DND-41 (cell line): ENCODE measurements at regions not wholly inside any gene's neighbourhood (a gene's known extent, or its start where the extent isn't known, plus 50 kb on each side); places are given as distances from the start of the nearest gene placed in this dataset.

Source experiments
- ATAC-seq: fragments of 200-7000 bp; cut with Tn5 transposase; 3 replicates; pipeline ENCODE4 v1.9.1; 2021; ENCODE audit warnings: low read depth; ENCODE audit not compliant: insufficient read depth
- DNase-seq: peaks from one replicate; pipeline ENCODE4 v3.0.0-alpha.2; 2020
- H2AFZ ChIP-seq: 2 replicates; pipeline ENCODE4 v1.6.0; 2012; ENCODE audit warnings: low read depth, low read length
- H3K27ac ChIP-seq: 2 replicates; pipeline ENCODE4 v1.5.1; 2012; ENCODE audit warnings: low read length, inconsistent platforms
- H3K27me3 ChIP-seq: fragments of 200-600 bp; sonication (generic); 2 replicates; pipeline ENCODE4 v1.6.0; 2012; ENCODE audit warnings: low read length, mild to moderate bottlenecking, inconsistent platforms; ENCODE audit not compliant: insufficient read depth, poor library complexity
- H3K36me3 ChIP-seq: 2 replicates; pipeline ENCODE4 v1.5.1; 2012; ENCODE audit warnings: low read length, inconsistent platforms; ENCODE audit not compliant: insufficient read depth
- H3K4me1 ChIP-seq: 2 replicates; pipeline ENCODE4 v1.5.1; 2012; ENCODE audit warnings: mild to moderate bottlenecking, low read length; ENCODE audit not compliant: insufficient read depth
- H3K4me2 ChIP-seq: 2 replicates; pipeline ENCODE4 v1.6.0; 2012; ENCODE audit warnings: mild to moderate bottlenecking, moderate library complexity, low read length, inconsistent platforms; ENCODE audit not compliant: insufficient read depth
- H3K4me3 ChIP-seq, 2 experiments: fragments of 200-600 bp in 1 of 2; shearing (Covaris generic) in 1 of 2; 2 replicates each; pipeline ENCODE4 v1.5.1; 2012 to 2016; ENCODE audit warnings: inconsistent platforms in 2 of 2, low read length in 2 of 2, mild to moderate bottlenecking in 2 of 2, low read depth in 1 of 2, moderate library complexity in 1 of 2
- H3K79me2 ChIP-seq: 2 replicates; pipeline ENCODE4 v1.6.0; 2012; ENCODE audit warnings: low read length, inconsistent platforms; ENCODE audit not compliant: insufficient read depth
- H3K9ac ChIP-seq: 2 replicates; pipeline ENCODE4 v1.6.0; 2012; ENCODE audit warnings: low read depth, mild to moderate bottlenecking, inconsistent platforms, low read length, moderate library complexity
- H3K9me3 ChIP-seq: 2 replicates; pipeline ENCODE4 v1.5.1; 2012; ENCODE audit warnings: low read length, moderate library complexity, mild to moderate bottlenecking, inconsistent platforms; ENCODE audit not compliant: insufficient read depth, severe bottlenecking
- H4K20me1 ChIP-seq: 2 replicates; pipeline ENCODE4 v1.6.0; 2012; ENCODE audit warnings: low read length; ENCODE audit not compliant: insufficient read depth
- EZH2 ChIP-seq: IDR thresholded peaks from 3 replicates; pipeline ENCODE4 v1.6.1; 2012; ENCODE audit warnings: borderline replicate concordance, low read depth, mild to moderate bottlenecking, moderate library complexity, low read length, inconsistent platforms; ENCODE audit not compliant: severe bottlenecking
- TF ChIP-seq, protein P1 (sequence below): IDR thresholded peaks from 2 replicates; pipeline ENCODE4 v1.5.1; 2012; ENCODE audit warnings: borderline replicate concordance, low read length, moderate library complexity, mild to moderate bottlenecking; ENCODE audit not compliant: poor library complexity, severe bottlenecking; ENCODE audit errors: extremely low read depth

DNA sequence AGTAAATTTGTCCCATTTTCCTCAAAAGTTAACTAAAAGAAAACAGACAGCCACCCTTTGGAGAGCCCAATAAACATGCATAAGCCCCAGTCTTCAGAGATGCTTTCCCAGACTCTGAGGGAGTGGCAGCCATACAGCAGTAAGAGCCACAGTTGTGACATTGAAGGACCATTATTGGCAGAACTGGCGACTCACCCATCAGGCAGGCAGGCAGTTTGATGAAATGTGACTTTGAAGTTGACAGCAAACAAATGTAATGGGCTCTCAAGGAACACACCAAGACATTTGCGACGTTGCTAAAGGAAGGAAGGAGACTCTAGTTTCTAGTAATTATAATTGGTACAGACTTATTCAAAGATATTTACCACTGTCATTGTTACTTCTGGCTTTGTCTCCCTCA, 287.5 kb upstream of the PHYHIPL start:
- H3K9ac ChIP-seq = no peak overlapping the region
- no peak overlapping the region for H3K27ac ChIP-seq
- H3K79me2 ChIP-seq = no peaks in the 10 kb centered on the region
- H3K27me3 ChIP-seq = no peaks in the 10 kb centered on the region
- no peak overlapping the region for H3K4me2 ChIP-seq
- DNase-seq = no peak
- no peak overlapping the region for H3K4me3 ChIP-seq
- H2AFZ ChIP-seq = no peak overlapping the region
- TF ChIP-seq, protein P1, sequence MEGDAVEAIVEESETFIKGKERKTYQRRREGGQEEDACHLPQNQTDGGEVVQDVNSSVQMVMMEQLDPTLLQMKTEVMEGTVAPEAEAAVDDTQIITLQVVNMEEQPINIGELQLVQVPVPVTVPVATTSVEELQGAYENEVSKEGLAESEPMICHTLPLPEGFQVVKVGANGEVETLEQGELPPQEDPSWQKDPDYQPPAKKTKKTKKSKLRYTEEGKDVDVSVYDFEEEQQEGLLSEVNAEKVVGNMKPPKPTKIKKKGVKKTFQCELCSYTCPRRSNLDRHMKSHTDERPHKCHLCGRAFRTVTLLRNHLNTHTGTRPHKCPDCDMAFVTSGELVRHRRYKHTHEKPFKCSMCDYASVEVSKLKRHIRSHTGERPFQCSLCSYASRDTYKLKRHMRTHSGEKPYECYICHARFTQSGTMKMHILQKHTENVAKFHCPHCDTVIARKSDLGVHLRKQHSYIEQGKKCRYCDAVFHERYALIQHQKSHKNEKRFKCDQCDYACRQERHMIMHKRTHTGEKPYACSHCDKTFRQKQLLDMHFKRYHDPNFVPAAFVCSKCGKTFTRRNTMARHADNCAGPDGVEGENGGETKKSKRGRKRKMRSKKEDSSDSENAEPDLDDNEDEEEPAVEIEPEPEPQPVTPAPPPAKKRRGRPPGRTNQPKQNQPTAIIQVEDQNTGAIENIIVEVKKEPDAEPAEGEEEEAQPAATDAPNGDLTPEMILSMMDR = no peak
- no peak for TF ChIP-seq EZH2
- no peaks in the 10 kb centered on the region for H3K4me1 ChIP-seq
- H3K9me3 ChIP-seq = no peaks in the 10 kb centered on the region
- no peak for ATAC-seq
- H3K36me3 ChIP-seq = no peaks in the 10 kb centered on the region
- no peaks in the 10 kb centered on the region for H4K20me1 ChIP-seq

DNA sequence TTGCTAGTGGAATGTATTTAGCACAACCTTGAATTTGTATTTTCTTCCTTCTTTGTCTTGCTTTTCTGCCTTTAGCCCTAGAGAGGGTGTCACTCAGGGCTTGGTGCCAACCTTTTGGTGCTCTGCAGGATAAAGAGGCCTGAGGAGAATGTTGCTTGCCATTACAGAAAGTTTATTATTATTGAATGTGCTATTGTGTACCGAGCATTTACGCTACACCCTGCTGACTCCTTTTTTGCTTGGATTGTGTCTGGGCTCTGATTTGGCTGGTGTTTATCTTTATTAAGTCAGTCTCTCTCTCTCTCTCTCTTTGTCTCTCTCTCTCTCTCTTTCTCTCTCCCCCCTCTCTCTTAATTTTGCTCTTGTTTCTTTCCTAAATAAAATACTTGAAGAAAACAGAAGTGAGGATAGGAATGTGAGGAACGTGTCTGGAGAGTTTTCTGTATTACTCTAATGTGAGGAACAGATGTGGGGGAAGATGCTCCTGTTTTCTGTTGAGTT, 284.4 kb upstream of the PHYHIPL start:
- no peak for TF ChIP-seq EZH2
- TF ChIP-seq, protein P1 = no peak
- Histone ChIP-seq H2AFZ (no peak overlapping the region), H3K4me3 (no peak overlapping the region), H3K4me2 (no peak overlapping the region), H3K27ac (no peak overlapping the region), H3K79me2 (no peaks in the 10 kb centered on the region), H4K20me1 (no peaks in the 10 kb centered on the region), H3K36me3 (no peaks in the 10 kb centered on the region), H3K4me1 (no peaks in the 10 kb centered on the region), H3K9me3 (no peaks in the 10 kb centered on the region), H3K27me3 (no peaks in the 10 kb centered on the region), H3K9ac (no peak overlapping the region)
- DNase-seq (no peak), ATAC-seq (no peak)

DNA sequence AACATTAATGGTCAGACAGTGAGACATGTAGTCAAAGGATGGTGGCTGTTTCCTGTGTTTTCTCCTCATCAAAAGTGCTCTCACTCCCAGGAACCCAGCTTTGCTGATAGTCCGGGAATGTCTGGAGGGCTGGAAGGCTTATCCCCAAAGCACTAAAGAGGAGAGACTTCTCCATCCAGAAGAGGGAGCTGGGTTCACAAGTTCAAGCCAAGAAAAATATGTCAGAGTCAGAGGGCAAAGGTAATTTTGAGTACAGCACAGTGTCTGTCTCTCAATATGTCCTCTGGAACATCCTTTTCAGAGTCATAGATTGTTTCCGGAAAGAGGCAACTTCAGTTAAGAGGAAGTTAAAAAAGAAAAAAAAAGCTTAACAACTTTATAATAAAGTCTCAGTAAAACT, 281.5 kb upstream of the PHYHIPL start:
- Histone ChIP-seq H3K27ac (no peak overlapping the region), H3K9me3 (no peaks in the 10 kb centered on the region), H3K27me3 (no peaks in the 10 kb centered on the region), H3K4me2 (no peak overlapping the region), H2AFZ (no peak overlapping the region), H4K20me1 (no peaks in the 10 kb centered on the region), H3K4me3 (no peak overlapping the region), H3K36me3 (no peaks in the 10 kb centered on the region), H3K4me1 (no peaks in the 10 kb centered on the region), H3K79me2 (no peaks in the 10 kb centered on the region), H3K9ac (no peak overlapping the region)
- TF ChIP-seq EZH2 = no peak
- TF ChIP-seq, protein P1 = no peak
- no peak for ATAC-seq
- no peak for DNase-seq

DNA sequence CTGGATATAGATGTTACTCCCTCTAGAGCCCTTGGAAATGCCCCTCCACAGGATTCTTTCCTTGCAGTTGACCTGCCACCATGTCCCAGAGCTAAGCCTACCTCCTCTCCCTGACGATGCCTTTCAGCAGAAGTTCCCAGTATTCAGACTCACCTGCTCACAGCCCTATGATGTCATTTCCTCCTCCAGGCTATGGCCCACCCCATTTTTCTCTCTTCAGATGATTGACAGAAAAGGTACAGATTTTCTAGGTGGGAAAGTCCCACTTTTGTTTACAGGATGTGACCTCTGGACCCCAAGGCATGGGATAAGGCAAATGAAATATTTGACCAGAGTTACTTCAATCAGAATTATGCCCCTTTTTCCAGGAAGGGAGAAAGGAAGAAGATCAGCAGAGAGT, 280.2 kb upstream of the PHYHIPL start:
- Histone ChIP-seq H3K36me3 (no peaks in the 10 kb centered on the region), H3K4me3 (no peak overlapping the region), H3K27ac (no peak overlapping the region), H3K9me3 (no peaks in the 10 kb centered on the region), H3K79me2 (no peaks in the 10 kb centered on the region), H3K4me2 (no peak overlapping the region), H2AFZ (no peak overlapping the region), H4K20me1 (no peaks in the 10 kb centered on the region), H3K27me3 (no peaks in the 10 kb centered on the region), H3K4me1 (no peaks in the 10 kb centered on the region), H3K9ac (no peak overlapping the region)
- DNase-seq (no peak), ATAC-seq (no peak)
- TF ChIP-seq, protein P1 = no peak
- no peak for TF ChIP-seq EZH2
